LNCaP clone FGC (cell line): ENCODE measurements at regions not wholly inside any gene's neighbourhood (a gene's known extent, or its start where the extent isn't known, plus 50 kb on each side); places are given as distances from the start of the nearest gene placed in this dataset.
"Not testable (repeated sequence)": the region's sequence is repeated elsewhere in the genome, so short reads cannot be mapped to it uniquely, and the experiment has no call there.

Experiments used
- DNase-seq: peaks from one replicate; pipeline ENCODE4 v3.0.0-alpha.2; 2011; ENCODE audit warnings: low read depth
- H3K4me3 ChIP-seq: 2 replicates; pipeline ENCODE4 v1.5.1; 2011; ENCODE audit warnings: mild to moderate bottlenecking, low read depth, low read length, control low read depth
- TF ChIP-seq, protein P1 (sequence below): IDR thresholded peaks from 2 replicates; pipeline ENCODE4 v1.5.1; 2012; ENCODE audit warnings: mild to moderate bottlenecking; ENCODE audit not compliant: control insufficient read depth, insufficient read depth; ENCODE audit errors: extremely low read depth

DNA sequence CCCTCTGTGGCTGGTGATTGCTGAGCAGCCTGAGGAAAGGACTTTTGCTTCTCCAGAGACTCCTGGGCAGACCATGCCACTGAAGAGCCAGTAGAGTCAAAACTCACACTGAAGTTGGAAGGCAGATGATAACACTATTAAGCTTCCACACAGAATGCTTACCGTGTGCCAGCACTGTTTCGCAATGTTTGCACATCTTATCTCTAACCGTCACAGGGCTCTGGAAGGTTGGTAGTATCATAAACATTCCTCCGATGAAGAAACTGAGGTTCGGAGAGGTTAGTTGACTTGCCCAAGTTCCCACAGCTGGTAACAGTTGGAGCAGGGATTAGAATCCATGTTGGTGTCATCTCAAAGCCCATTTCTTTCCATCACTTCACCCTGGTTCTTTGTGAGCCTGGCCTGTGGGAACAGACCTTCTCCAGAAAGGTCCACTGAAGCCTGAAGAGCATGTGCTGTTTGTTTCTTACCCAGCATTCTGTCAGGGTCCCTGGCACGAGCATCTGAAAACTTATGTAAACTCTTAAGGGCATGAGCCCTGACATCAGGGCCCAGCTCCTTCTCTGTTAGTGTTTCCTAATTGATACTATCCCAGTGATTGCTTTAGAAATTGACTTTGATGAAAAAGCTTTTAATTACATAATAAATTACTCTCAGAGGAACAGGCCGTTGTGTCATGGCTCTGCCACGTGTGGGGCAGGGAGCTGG lies 77.0 kb upstream of the PRR23C start:
- DNase-seq: peak; percentile 77
- H3K4me3 ChIP-seq: no peak overlapping the region
- TF ChIP-seq, protein P1, sequence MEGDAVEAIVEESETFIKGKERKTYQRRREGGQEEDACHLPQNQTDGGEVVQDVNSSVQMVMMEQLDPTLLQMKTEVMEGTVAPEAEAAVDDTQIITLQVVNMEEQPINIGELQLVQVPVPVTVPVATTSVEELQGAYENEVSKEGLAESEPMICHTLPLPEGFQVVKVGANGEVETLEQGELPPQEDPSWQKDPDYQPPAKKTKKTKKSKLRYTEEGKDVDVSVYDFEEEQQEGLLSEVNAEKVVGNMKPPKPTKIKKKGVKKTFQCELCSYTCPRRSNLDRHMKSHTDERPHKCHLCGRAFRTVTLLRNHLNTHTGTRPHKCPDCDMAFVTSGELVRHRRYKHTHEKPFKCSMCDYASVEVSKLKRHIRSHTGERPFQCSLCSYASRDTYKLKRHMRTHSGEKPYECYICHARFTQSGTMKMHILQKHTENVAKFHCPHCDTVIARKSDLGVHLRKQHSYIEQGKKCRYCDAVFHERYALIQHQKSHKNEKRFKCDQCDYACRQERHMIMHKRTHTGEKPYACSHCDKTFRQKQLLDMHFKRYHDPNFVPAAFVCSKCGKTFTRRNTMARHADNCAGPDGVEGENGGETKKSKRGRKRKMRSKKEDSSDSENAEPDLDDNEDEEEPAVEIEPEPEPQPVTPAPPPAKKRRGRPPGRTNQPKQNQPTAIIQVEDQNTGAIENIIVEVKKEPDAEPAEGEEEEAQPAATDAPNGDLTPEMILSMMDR: no peak

- H3K4me3 ChIP-seq: no peak overlapping the region
- TF ChIP-seq, protein P1: no peak
- no peak for DNase-seq
Measured at GRCh38 chr3:139122221-139122581, 77.5 kb upstream of the PRR23C start.

- H3K4me3 ChIP-seq: no peak overlapping the region
- TF ChIP-seq, protein P1: no peak
- no peak for DNase-seq
Measured at GRCh38 chr3:139122612-139123011, 77.9 kb upstream of the PRR23C start.

GRCh38 chr3:139123377-139124095 lies 78.8 kb upstream of the PRR23C start:
- no peak for DNase-seq
- H3K4me3 ChIP-seq: no peak overlapping the region
- TF ChIP-seq, protein P1: no peak

- no peak overlapping the region for H3K4me3 ChIP-seq
- TF ChIP-seq, protein P1: no peak
- DNase-seq: no peak
Measured at GRCh38 chr3:139124197-139124596, 79.5 kb upstream of the PRR23C start.

DNA sequence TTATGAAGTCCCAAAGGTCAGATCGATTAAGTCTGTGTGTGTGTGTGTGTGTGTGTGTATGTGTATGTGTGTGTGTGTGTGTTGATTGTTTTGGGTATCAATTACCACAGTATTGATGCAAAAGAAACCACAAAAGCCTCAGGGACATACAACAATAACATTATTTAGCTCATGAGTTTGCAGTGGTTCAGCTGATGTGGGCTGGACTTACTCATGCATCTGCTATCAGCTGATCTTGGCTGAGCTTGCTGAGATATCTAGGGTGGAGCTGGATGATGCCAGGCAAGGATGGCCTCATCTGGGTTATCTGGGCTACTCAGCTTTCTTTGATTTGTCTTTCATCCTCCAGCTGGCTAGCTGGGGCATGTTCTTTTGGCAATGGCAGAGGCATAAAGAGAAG lies 82.4 kb upstream of the PRR23C start:
- DNase-seq: no peak
- TF ChIP-seq, protein P1: no peak
- no peak overlapping the region for H3K4me3 ChIP-seq

- not testable (repeated sequence) for H3K4me3 ChIP-seq, DNase-seq
Measured at GRCh38 chr3:139127629-139128028, 82.9 kb upstream of the PRR23C start.
